DLD1 (cell line): ENCODE measurements at regions not wholly inside any gene's neighbourhood (a gene's known extent, or its start where the extent isn't known, plus 50 kb on each side); places are given as distances from the start of the nearest gene placed in this dataset.

Experiments used
- in situ Hi-C: cut with HindIII; loops from 2 replicates; pipeline ENCODE4 v1.10.0; 2017; ENCODE audit warnings: low sequenced_read_pairs

GRCh38 chr12:28933176-28933575 lies 215.9 kb upstream of the FAR2 start:
- in situ Hi-C loops: no loop called here

DNA sequence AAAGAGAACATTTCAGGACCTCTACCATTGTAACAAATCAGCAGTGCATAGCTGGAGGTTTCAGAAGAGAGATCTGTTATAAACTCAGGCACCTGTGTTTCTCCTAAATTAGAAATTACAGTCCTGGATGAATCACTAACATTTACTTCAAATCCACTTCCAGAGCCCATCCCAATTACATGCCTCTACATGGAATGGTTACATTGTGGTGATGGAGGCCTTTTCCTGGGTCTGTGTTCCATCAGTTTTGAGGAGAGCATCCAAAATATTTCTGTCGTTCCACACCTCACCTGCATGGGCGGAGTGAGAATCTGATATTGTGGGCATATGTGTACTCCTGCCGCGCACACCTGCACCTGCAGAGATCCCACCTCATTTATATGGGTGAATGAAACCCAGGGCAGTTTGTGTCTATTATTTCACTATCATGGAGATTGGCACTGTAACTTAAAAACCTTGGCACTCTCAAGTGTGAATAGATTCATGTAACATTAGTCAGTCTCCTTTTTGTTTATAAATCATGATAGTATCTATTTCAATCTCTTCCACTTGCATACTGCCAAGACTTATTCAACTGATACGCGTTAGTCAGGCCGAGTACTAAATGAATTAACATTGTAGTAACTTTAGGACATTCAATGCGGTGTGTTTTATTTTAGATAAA lies 215.1 kb upstream of the FAR2 start:
- in situ Hi-C loops: no loop called here

DNA sequence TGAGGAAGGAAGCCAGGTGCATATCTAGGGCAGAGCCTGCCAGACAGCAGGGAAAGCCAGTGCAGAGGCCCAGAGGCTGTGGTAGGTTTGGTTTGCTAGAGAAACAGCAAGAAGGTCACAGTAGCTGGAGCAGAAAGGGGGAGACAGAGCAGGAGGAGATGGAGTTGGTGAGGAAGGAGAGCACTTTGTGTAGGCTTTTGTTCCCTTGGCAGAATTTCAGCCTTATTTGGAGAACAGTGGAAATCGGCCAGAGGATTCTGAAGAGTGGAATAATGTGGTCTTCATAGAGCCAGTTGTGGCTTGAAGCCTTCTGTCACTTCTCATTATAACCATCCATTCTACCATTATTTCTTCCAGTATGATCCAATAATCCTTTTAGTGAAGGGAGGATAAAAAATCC lies 212.9 kb upstream of the FAR2 start:
- in situ Hi-C loops: no loop called here

GRCh38 chr12:28936711-28937110 lies 212.4 kb upstream of the FAR2 start:
- in situ Hi-C loops: no loop called here

GRCh38 chr12:28937196-28937595 lies 211.9 kb upstream of the FAR2 start:
- in situ Hi-C loops: no loop called here

DNA sequence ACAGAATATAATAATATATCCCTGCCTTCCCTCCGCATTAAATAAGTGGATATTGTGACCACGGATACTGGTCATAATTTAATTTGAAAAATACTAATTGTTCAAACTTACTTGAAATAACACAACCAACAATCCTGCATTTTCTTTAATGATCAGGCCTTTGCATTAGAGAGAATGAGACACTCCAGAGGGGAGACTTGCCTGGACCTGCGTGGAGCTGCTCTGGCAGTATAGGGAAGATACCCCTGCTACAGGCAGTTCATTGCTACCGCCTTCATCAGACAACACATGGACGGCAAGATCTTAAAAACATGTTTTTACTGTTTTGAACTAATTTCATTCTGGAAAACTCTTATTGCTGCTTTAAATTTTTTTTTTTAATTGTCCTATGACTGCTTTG lies 211.0 kb upstream of the FAR2 start:
- in situ Hi-C loops: no loop called here

- in situ Hi-C loops: no loop called here
These were observed 210.4 kb upstream of the FAR2 start for GRCh38 chr12:28938581-28939235.

GRCh38 chr12:28939427-28939826 lies 209.7 kb upstream of the FAR2 start:
- in situ Hi-C loops: no loop called here

DNA sequence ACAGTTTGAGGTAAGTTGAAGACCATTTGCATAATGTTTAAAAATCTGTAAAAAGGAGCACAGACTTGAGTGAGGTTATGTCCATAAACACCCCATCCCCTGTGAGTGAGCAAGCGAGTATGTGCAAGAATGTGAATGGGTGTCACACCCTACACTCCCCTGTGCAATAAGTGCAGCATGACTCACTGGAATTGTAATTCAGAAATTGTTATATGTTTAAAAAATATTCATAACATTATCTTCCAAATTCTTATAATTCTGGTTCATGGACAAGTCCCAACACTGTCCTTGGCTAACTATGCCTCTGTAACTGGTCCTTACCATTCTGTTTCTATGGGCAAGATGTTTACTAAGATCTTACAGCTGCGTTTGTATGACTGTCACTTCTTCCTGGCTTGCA lies 207.8 kb upstream of the FAR2 start:
- in situ Hi-C loops: no loop called here

- in situ Hi-C loops: no loop called here
These were observed 202.7 kb upstream of the FAR2 start for GRCh38 chr12:28946361-28946760.

- in situ Hi-C loops: no loop called here
These were observed 200.4 kb upstream of the FAR2 start for GRCh38 chr12:28948685-28949084.

DNA sequence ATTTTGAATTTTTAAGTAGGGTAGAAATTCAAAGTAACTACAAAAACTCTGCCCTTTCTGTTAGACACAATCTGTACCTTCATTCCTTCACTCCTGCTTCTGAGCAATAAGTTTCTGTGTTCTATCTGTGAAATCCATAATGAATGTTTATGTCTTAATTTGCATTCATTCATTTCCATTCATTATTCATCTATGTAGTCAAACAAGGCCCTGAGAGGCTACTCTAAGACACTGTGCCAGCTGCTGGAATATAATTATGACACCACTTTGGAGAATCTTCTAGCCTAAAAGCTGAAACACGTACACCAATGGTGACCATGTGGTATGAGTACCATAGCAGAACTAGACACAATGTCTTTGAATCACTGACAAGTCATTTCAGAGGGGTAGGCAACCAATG lies 199.9 kb upstream of the FAR2 start:
- in situ Hi-C loops: no loop called here

DNA sequence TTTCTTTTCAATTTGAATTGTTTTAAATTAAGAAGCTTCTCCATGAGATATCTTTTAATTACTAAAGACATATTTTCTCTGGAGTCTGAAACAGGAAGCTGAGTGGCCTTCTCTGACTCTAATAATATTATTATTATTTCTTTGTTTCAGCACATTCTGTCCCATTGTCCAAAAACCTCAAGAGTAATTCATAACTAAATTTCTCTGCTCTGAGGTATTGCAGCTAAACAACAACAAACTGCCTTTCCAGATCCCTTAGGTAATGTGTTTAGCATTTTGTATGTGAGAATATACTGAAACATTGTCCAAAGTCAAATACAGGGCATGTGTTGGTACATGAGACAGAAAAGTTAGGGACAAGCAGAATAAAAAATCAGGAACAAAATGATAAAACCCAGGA lies 199.0 kb upstream of the FAR2 start:
- in situ Hi-C loops: no loop called here

DNA sequence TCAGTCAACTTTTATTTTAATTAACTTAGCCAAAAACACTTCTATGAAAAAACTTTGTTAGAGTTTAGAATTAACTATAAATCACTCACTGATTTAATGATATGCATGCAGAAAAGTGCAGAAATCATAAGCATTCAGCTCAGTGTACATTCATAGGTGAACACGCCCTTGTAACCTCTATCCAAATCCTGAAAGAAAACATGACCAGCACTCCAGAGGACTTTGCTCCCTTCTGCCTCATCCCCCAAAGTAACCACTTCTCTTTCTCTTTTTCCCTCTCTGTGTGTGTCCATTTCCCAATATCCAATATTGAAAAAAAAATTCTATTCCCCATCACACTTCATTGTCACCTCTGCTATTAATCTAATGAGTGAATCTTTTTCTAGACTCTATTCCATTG lies 197.1 kb upstream of the FAR2 start:
- in situ Hi-C loops: no loop called here

GRCh38 chr12:28954333-28954732 lies 194.7 kb upstream of the FAR2 start:
- in situ Hi-C loops: no loop called here

DNA sequence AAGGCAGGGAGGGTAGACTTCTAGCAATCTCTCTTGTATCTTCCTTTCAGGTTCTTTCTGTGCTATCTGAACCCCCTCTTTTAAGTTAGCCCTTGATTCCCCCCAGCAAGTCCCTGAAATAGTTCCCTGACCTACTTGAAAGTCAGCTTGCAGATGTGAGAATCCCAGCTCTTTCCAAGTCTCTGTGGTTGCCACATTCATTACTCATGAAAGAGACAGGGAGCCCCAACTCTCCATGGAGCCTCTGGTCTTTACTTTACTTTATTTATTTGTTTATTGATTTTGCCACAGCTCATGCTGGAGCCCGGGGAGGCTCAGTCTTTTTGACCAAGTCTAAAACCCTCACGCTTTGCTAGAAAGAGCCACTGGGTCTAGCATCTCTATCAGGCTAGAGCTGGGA lies 193.6 kb upstream of the FAR2 start:
- in situ Hi-C loops: no loop called here

DNA sequence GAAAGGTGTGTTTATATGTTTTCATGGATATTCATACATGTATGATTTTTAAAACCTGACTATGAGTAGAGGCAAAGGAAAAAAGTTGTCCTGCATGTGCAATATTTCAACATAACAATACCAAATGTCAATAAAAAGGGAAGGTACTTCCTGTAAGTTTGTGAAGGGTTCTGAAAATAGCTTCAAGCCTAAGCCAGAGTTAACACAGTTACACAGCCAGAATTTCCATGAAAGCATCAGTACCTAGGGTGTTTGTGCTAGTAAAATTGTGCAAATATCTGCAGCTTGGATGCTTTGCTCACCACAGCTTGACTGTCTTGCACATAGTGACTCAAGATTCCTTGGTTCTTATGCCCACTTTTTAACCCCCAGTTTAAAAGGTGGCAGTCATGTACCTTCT lies 193.1 kb upstream of the FAR2 start:
- in situ Hi-C loops: no loop called here

DNA sequence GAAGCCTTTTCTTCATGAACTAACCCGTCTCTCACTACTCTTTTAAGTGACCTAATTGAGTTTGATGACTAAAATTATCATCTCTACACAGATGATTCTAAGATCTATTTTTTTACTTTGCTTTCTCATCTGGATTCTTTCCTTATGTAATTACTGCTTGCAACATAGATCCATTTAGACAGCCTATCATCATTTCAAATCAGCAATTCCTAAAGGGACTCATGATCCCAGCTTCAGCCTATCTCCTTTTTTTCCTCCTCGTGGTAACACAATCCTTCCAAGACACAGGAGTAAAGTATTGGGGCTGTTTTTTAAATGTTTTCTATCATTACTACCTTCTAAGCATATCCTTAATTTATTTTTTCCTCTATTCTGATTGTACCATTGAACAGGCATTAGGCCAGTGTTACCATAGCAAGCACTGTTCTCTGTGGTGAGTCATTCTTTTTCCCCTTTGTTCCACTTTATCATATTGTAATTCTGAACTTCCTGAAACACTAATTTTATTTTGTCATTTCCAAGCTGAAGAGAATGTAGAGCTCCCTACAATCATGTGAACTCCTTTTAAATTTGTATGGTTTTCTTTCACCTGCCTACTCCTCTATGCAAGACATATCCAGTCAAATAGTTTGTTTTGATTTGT lies 190.4 kb upstream of the FAR2 start:
- in situ Hi-C loops: no loop called here

- in situ Hi-C loops: no loop called here
These were observed 187.1 kb upstream of the FAR2 start for GRCh38 chr12:28961948-28962384.

GRCh38 chr12:28963554-28963953 lies 185.5 kb upstream of the FAR2 start:
- in situ Hi-C loops: no loop called here

GRCh38 chr12:28966046-28966780 lies 182.9 kb upstream of the FAR2 start:
- in situ Hi-C loops: no loop called here

DNA sequence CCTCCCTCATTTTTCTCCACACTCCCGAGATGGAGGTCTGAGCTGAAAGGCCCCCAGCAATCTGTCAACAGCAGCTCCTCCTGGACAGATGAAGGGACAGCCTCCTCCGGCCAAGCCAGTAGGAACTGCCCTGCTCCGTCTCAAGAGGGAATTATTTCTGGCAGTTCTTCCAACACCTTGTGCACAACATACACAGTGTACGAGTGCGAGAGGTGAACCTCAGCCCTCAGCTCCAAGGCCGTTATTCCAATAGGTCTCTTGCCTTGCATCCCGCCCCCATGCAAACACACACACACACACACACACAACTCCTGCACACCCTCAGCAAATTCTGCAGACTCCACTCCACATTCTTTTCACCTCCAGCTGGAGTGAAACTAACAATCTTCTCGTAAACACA lies 181.7 kb upstream of the FAR2 start:
- in situ Hi-C loops: no loop called here
